ENCODE measurements at regions not wholly inside any gene's neighbourhood (a gene's known extent, or its start where the extent isn't known, plus 50 kb on each side); places are given as distances from the start of the nearest gene placed in this dataset.

DNA sequence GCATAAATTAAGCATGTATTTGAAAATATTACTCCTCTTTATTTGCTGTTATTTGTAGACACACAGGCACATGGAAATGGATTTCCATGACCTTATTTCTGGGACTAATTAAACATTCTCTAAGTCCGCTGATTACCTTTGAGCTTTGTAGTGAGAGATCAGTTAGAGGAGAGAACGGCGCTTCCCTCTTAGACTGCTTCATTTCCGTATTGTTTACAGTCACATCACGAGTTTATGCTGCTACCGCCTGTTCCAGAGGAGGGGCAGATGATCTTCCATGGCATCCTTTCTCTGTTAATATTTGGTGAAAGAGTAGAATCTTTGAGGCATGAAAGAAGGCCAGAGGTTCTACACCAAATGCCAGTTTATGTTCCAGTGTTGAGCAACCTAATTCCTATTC is 404.4 kb downstream of the TRIB2 start:
- DNase-seq (no peak), ATAC-seq (no peak)
- H3K27me3 ChIP-seq, result no peaks in the 10 kb centered on the region
- intact Hi-C loops (cut with DNase I), result no loop called here
- WGBS, 4 donors, result 88 to 94% (median 90%) methylated on average over 6 of the region's 6 CpGs
- no peaks in the 10 kb centered on the region for H3K36me3 ChIP-seq
- H3K4me3 ChIP-seq, result no peak overlapping the region
- H3K9me3 ChIP-seq, result no peaks in the 10 kb centered on the region
- peaks cover 0 to 6% (median 0%) of the 10 kb centered on the region in 12 donors for H3K4me1 ChIP-seq
- no peak overlapping the region for H3K27ac ChIP-seq
- TF ChIP-seq, protein P1, sequence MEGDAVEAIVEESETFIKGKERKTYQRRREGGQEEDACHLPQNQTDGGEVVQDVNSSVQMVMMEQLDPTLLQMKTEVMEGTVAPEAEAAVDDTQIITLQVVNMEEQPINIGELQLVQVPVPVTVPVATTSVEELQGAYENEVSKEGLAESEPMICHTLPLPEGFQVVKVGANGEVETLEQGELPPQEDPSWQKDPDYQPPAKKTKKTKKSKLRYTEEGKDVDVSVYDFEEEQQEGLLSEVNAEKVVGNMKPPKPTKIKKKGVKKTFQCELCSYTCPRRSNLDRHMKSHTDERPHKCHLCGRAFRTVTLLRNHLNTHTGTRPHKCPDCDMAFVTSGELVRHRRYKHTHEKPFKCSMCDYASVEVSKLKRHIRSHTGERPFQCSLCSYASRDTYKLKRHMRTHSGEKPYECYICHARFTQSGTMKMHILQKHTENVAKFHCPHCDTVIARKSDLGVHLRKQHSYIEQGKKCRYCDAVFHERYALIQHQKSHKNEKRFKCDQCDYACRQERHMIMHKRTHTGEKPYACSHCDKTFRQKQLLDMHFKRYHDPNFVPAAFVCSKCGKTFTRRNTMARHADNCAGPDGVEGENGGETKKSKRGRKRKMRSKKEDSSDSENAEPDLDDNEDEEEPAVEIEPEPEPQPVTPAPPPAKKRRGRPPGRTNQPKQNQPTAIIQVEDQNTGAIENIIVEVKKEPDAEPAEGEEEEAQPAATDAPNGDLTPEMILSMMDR (IDR thresholded peaks at IDR 0.05), result no peak
- no peak for TF ChIP-seq POLR2A (IDR thresholded peaks at IDR 0.05)

DNA sequence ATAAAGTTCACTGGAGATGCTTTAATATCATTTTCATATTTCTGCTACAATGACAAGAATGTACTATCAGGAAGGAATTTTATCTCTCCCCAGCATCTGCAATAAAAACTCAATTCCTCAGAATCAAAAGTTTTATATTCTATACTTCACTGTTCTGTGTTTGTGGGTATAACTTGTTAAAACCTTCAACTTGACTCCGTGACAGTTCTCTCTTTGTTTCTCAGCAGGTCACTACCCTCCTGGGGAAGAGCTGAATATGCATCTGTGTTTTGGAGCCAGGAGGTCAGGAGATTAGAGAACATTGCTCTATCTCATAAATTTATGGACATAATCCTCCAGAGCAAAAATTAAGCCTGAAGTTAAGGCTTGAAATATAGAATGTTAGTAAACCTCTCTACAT is 411.4 kb downstream of the TRIB2 start:
- H3K9me3 ChIP-seq, result no peaks in the 10 kb centered on the region
- TF ChIP-seq POLR2A (IDR thresholded peaks at IDR 0.05), result no peak
- TF ChIP-seq, protein P1 (IDR thresholded peaks at IDR 0.05), result no peak
- no peak for ATAC-seq
- DNase-seq, result no peak
- WGBS, 4 donors, result 43 to 52% (median 49%) methylated on average over 1 of the region's 1 CpG
- intact Hi-C loops (cut with DNase I), result no loop called here
- H3K36me3 ChIP-seq, result no peaks in the 10 kb centered on the region
- no peak overlapping the region for H3K4me3 ChIP-seq
- H3K27ac ChIP-seq, result no peak overlapping the region
- no peaks in the 10 kb centered on the region for H3K27me3 ChIP-seq
- H3K4me1 ChIP-seq, result no peaks in the 10 kb centered on the region

GRCh38 chr2:13135369-13135768 is 418.6 kb downstream of the TRIB2 start:
- no peak overlapping the region for H3K4me3 ChIP-seq
- ATAC-seq (no peak), DNase-seq (no peak)
- H3K27me3 ChIP-seq, result no peaks in the 10 kb centered on the region
- no peaks in the 10 kb centered on the region for H3K4me1 ChIP-seq
- H3K9me3 ChIP-seq, result no peaks in the 10 kb centered on the region
- intact Hi-C loops (cut with DNase I), result no loop called here
- H3K36me3 ChIP-seq, result no peaks in the 10 kb centered on the region
- 64 to 81% (median 77%) methylated on average over 3 of the region's 3 CpGs for WGBS, 4 donors
- no peak for TF ChIP-seq POLR2A (IDR thresholded peaks at IDR 0.05)
- TF ChIP-seq, protein P1 (IDR thresholded peaks at IDR 0.05), result no peak
- H3K27ac ChIP-seq, result peak overlapping the region in 3 of 12 donors; percentile 28 to 53 (median 39)

DNA sequence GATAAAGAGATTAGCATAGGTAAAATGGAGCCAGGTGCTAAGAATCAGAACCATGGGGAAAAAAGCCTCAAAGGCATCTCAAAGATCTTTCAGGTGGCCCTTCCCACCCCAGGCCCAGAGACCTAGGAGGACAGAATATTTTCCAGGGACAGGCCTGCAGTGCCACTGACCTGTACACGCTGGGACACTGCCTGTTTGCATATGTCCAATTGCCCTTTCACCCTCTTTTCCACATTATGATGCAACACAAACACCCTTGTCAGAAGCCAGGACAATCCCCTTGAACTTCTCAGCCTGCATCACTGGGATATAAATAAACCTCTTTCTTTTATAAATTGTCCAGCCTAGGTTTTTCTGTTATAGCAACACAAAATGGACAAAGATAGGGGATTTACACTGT is 419.1 kb downstream of the TRIB2 start:
- H3K27ac ChIP-seq, result peak overlapping the region in 3 of 12 donors; percentile 28 to 53 (median 39)
- DNase-seq, result peak in 1 of 5 donors; percentile 26
- no peaks in the 10 kb centered on the region for H3K9me3 ChIP-seq
- no peaks in the 10 kb centered on the region for H3K27me3 ChIP-seq
- H3K4me1 ChIP-seq, result no peaks in the 10 kb centered on the region
- H3K4me3 ChIP-seq, result no peak overlapping the region
- no peaks in the 10 kb centered on the region for H3K36me3 ChIP-seq
- ATAC-seq, result peak; percentile 51 to 96 (median 89)
- WGBS, 4 donors, result 38 to 59% (median 48%) methylated on average over 1 of the region's 1 CpG
- intact Hi-C loops (cut with DNase I), result no loop called here
- TF ChIP-seq, protein P1 (IDR thresholded peaks at IDR 0.05), result no peak
- TF ChIP-seq POLR2A (IDR thresholded peaks at IDR 0.05), result no peak

Measured in heart left ventricle (tissue), 16 donors.